ENCODE measurements at regions not wholly inside any gene's neighbourhood (a gene's known extent, or its start where the extent isn't known, plus 50 kb on each side); places are given as distances from the start of the nearest gene placed in this dataset.

DNA sequence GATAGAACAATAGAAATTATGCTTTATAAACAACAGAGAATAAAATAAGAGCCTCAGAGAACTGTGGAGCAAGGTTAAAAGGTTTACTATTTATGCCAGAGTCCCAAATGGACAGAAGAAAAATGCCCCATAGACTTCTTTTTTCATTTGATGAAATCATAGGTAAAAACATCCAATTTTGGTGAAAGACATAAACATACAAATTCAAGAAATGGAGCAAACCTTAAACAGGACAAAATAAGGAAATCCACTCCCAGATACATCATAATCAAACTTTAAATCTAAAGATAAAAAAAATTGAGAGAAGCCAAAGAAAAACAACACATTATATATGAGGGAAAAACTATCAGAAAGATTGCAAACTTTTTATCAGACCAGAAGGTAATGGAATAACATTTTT is 182.8 kb downstream of the GADD45G start (continued):
- TF ChIP-seq, protein P1, sequence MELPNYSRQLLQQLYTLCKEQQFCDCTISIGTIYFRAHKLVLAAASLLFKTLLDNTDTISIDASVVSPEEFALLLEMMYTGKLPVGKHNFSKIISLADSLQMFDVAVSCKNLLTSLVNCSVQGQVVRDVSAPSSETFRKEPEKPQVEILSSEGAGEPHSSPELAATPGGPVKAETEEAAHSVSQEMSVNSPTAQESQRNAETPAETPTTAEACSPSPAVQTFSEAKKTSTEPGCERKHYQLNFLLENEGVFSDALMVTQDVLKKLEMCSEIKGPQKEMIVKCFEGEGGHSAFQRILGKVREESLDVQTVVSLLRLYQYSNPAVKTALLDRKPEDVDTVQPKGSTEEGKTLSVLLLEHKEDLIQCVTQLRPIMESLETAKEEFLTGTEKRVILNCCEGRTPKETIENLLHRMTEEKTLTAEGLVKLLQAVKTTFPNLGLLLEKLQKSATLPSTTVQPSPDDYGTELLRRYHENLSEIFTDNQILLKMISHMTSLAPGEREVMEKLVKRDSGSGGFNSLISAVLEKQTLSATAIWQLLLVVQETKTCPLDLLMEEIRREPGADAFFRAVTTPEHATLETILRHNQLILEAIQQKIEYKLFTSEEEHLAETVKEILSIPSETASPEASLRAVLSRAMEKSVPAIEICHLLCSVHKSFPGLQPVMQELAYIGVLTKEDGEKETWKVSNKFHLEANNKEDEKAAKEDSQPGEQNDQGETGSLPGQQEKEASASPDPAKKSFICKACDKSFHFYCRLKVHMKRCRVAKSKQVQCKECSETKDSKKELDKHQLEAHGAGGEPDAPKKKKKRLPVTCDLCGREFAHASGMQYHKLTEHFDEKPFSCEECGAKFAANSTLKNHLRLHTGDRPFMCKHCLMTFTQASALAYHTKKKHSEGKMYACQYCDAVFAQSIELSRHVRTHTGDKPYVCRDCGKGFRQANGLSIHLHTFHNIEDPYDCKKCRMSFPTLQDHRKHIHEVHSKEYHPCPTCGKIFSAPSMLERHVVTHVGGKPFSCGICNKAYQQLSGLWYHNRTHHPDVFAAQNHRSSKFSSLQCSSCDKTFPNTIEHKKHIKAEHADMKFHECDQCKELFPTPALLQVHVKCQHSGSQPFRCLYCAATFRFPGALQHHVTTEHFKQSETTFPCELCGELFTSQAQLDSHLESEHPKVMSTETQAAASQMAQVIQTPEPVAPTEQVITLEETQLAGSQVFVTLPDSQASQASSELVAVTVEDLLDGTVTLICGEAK (IDR thresholded peaks at IDR 0.05; ENCODE audit: borderline replicate concordance), result no peak
- TF ChIP-seq, protein P2, sequence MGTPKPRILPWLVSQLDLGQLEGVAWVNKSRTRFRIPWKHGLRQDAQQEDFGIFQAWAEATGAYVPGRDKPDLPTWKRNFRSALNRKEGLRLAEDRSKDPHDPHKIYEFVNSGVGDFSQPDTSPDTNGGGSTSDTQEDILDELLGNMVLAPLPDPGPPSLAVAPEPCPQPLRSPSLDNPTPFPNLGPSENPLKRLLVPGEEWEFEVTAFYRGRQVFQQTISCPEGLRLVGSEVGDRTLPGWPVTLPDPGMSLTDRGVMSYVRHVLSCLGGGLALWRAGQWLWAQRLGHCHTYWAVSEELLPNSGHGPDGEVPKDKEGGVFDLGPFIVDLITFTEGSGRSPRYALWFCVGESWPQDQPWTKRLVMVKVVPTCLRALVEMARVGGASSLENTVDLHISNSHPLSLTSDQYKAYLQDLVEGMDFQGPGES (IDR thresholded peaks at IDR 0.05), result no peak

DNA sequence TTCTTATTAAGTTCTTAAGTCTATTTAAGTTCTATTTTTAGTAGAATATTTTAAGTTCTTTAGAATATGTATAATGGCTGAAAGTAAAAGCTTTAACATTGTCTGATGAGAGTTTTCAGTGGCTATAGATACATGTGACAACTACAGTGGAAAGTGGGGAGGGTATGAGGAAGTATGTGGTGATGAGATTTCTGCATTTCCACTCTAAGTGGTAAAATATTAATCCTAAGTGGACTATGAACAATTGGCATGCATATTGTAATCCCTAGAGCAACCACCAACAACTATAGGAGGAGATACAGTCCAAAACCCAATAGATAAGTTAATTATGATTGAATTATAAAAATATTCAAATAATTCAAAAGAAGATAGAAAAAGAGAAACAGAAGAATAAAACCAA is 183.6 kb downstream of the GADD45G start:
- H3K79me2 ChIP-seq (ENCODE audit: control insufficient read depth, insufficient read depth, low read length), result no peaks in the 10 kb centered on the region
- no peaks in the 10 kb centered on the region; a peak in 1 of 4 replicates for H3K27me3 ChIP-seq (replicated peaks in 1 of 2; ENCODE audit: control insufficient read depth in 2 of 2, insufficient read depth in 2 of 2, low read length in 1 of 2)
- H3K4me1 ChIP-seq (ENCODE audit: control insufficient read depth, insufficient read depth, low read length), result no peaks in the 10 kb centered on the region
- BruUV-seq (replicated peaks), result no TSS peak
- no peak overlapping the region for H3K4me3 ChIP-seq
- no peaks in the 10 kb centered on the region for H4K20me1 ChIP-seq (ENCODE audit: control insufficient read depth, insufficient read depth)
- FAIRE-seq (no peak), DNase-seq (ENCODE audit: low read depth, low spot score) (no peak), ATAC-seq (no peak)
- no peaks in the 10 kb centered on the region for H3K36me3 ChIP-seq (ENCODE audit: control insufficient read depth in 2 of 2, insufficient read depth in 2 of 2, low read length in 1 of 2)
- ChIA-PET POLR2A (no interaction called here), RAD21 (ENCODE audit: unreplicated experiment) (no interaction called here), CTCF (no interaction called here), SMC1A (ENCODE audit: uncharacterized antibody, unreplicated experiment) (no interaction called here)
- no peak overlapping the region for H2AFZ ChIP-seq (ENCODE audit: control insufficient read depth, low read depth, low read length)
- no peak overlapping the region for H3K27ac ChIP-seq (ENCODE audit: control insufficient read depth, insufficient read depth)
- in situ Hi-C loops (cut with MboI), result no loop called here
- H3K9ac ChIP-seq (ENCODE audit: control insufficient read depth, insufficient read depth, low read length), result no peak overlapping the region
- intact Hi-C loops (cut with micrococcal nuclease; ENCODE audit: unreplicated experiment), result no loop called here
- H3K9me3 ChIP-seq (replicated peaks; ENCODE audit: control insufficient read depth, insufficient read depth, low read length), result no peaks in the 10 kb centered on the region
- no peak overlapping the region for H3K4me2 ChIP-seq (ENCODE audit: control insufficient read depth, insufficient read depth)
- TF ChIP-seq TCF3 (IDR thresholded peaks at IDR 0.05; ENCODE audit: borderline replicate concordance, insufficient read depth, low read depth, low read length) (no peak), SMAD5 (IDR thresholded peaks at IDR 0.05; ENCODE audit: low read depth) (no peak), SRF (IDR thresholded peaks at IDR 0.05; ENCODE audit: low read depth in 2 of 2, low read length in 2 of 2) (no peak), ZSCAN29 (IDR thresholded peaks at IDR 0.05) (no peak), TCF12 (IDR thresholded peaks at IDR 0.05; ENCODE audit: low read depth, low read length) (no peak), STAT3 (IDR thresholded peaks at IDR 0.05; ENCODE audit: low read depth, low read length) (no peak), CREB1 (IDR thresholded peaks at IDR 0.05; ENCODE audit: low read depth) (no peak), TBL1XR1 (IDR thresholded peaks at IDR 0.05; ENCODE audit: low read depth, low read length) (no peak), BMI1 (IDR thresholded peaks at IDR 0.05; ENCODE audit: borderline replicate concordance) (no peak)
- TF ChIP-seq, protein P3, sequence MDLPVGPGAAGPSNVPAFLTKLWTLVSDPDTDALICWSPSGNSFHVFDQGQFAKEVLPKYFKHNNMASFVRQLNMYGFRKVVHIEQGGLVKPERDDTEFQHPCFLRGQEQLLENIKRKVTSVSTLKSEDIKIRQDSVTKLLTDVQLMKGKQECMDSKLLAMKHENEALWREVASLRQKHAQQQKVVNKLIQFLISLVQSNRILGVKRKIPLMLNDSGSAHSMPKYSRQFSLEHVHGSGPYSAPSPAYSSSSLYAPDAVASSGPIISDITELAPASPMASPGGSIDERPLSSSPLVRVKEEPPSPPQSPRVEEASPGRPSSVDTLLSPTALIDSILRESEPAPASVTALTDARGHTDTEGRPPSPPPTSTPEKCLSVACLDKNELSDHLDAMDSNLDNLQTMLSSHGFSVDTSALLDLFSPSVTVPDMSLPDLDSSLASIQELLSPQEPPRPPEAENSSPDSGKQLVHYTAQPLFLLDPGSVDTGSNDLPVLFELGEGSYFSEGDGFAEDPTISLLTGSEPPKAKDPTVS (IDR thresholded peaks at IDR 0.05; ENCODE audit: low read depth, low read length), result no peak
- TF ChIP-seq, protein P4, sequence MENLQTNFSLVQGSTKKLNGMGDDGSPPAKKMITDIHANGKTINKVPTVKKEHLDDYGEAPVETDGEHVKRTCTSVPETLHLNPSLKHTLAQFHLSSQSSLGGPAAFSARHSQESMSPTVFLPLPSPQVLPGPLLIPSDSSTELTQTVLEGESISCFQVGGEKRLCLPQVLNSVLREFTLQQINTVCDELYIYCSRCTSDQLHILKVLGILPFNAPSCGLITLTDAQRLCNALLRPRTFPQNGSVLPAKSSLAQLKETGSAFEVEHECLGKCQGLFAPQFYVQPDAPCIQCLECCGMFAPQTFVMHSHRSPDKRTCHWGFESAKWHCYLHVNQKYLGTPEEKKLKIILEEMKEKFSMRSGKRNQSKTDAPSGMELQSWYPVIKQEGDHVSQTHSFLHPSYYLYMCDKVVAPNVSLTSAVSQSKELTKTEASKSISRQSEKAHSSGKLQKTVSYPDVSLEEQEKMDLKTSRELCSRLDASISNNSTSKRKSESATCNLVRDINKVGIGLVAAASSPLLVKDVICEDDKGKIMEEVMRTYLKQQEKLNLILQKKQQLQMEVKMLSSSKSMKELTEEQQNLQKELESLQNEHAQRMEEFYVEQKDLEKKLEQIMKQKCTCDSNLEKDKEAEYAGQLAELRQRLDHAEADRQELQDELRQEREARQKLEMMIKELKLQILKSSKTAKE (IDR thresholded peaks at IDR 0.05; ENCODE audit: low read depth, poor library complexity, severe bottlenecking), result no peak
- TF ChIP-seq, protein P5, sequence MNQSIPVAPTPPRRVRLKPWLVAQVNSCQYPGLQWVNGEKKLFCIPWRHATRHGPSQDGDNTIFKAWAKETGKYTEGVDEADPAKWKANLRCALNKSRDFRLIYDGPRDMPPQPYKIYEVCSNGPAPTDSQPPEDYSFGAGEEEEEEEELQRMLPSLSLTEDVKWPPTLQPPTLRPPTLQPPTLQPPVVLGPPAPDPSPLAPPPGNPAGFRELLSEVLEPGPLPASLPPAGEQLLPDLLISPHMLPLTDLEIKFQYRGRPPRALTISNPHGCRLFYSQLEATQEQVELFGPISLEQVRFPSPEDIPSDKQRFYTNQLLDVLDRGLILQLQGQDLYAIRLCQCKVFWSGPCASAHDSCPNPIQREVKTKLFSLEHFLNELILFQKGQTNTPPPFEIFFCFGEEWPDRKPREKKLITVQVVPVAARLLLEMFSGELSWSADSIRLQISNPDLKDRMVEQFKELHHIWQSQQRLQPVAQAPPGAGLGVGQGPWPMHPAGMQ (IDR thresholded peaks at IDR 0.05; ENCODE audit: borderline replicate concordance), result no peak
